ENCODE measurements at regions not wholly inside any gene's neighbourhood (a gene's known extent, or its start where the extent isn't known, plus 50 kb on each side); places are given as distances from the start of the nearest gene placed in this dataset.

- TF ChIP-seq REST (IDR thresholded peaks at IDR 0.05; ENCODE audit: borderline replicate concordance) (no peak), EP300 (conservative IDR thresholded peaks at IDR 0.05; ENCODE audit: poor library complexity, severe bottlenecking) (no peak), POLR2AphosphoS5 (IDR thresholded peaks at IDR 0.05) (no peak)
These were observed 250.7 kb upstream of the POU3F1 start (continued) for GRCh38 chr1:38297246-38297645.

- no peaks in the 10 kb centered on the region for H3K9me3 ChIP-seq (ENCODE audit: low read length)
- H3F3A ChIP-seq (ENCODE audit: insufficient read depth, low read length, poor library complexity, severe bottlenecking): no peaks in the 10 kb centered on the region
- H4K20me1 ChIP-seq (ENCODE audit: insufficient read depth): no peaks in the 10 kb centered on the region
- TF ChIP-seq SMC3 (conservative IDR thresholded peaks at IDR 0.05; ENCODE audit: poor library complexity) (no peak), POLR2AphosphoS5 (IDR thresholded peaks at IDR 0.05) (no peak), EZH2 (IDR thresholded peaks at IDR 0.05; ENCODE audit: borderline replicate concordance, insufficient read depth, low read length, poor library complexity, severe bottlenecking) (no peak), REST (IDR thresholded peaks at IDR 0.05; ENCODE audit: borderline replicate concordance) (no peak), RAD21 (conservative IDR thresholded peaks at IDR 0.05) (no peak), MXI1 (conservative IDR thresholded peaks at IDR 0.05; ENCODE audit: poor library complexity, severe bottlenecking) (no peak), EP300 (conservative IDR thresholded peaks at IDR 0.05; ENCODE audit: poor library complexity, severe bottlenecking) (no peak)
- TF ChIP-seq, protein P1, sequence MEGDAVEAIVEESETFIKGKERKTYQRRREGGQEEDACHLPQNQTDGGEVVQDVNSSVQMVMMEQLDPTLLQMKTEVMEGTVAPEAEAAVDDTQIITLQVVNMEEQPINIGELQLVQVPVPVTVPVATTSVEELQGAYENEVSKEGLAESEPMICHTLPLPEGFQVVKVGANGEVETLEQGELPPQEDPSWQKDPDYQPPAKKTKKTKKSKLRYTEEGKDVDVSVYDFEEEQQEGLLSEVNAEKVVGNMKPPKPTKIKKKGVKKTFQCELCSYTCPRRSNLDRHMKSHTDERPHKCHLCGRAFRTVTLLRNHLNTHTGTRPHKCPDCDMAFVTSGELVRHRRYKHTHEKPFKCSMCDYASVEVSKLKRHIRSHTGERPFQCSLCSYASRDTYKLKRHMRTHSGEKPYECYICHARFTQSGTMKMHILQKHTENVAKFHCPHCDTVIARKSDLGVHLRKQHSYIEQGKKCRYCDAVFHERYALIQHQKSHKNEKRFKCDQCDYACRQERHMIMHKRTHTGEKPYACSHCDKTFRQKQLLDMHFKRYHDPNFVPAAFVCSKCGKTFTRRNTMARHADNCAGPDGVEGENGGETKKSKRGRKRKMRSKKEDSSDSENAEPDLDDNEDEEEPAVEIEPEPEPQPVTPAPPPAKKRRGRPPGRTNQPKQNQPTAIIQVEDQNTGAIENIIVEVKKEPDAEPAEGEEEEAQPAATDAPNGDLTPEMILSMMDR (IDR thresholded peaks at IDR 0.05; ENCODE audit: poor library complexity, severe bottlenecking): no peak
- H3K27me3 ChIP-seq (ENCODE audit: insufficient read depth, low read depth, low read length): no peaks in the 10 kb centered on the region
- no peak overlapping the region for H3K27ac ChIP-seq (ENCODE audit: low read length)
- no peaks in the 10 kb centered on the region for H3K9me2 ChIP-seq (ENCODE audit: insufficient read depth, low read length)
- no peak overlapping the region for H3K4me2 ChIP-seq (ENCODE audit: low read length)
- no peak overlapping the region for H3K9ac ChIP-seq (ENCODE audit: low read length)
- H3K36me3 ChIP-seq (ENCODE audit: insufficient read depth, low read length): no peaks in the 10 kb centered on the region
- no peaks in the 10 kb centered on the region for H3K79me2 ChIP-seq (replicated peaks; ENCODE audit: insufficient read depth, low read length)
- H2AFZ ChIP-seq (ENCODE audit: low read depth, low read length): no peak overlapping the region
- H3K4me3 ChIP-seq (ENCODE audit: low read length): no peak overlapping the region
These were observed 249.5 kb upstream of the POU3F1 start for GRCh38 chr1:38296047-38296446.

All from neural cell (in vitro differentiated cells).